ENCODE measurements at regions not wholly inside any gene's neighbourhood (a gene's known extent, or its start where the extent isn't known, plus 50 kb on each side); places are given as distances from the start of the nearest gene placed in this dataset.

DNA sequence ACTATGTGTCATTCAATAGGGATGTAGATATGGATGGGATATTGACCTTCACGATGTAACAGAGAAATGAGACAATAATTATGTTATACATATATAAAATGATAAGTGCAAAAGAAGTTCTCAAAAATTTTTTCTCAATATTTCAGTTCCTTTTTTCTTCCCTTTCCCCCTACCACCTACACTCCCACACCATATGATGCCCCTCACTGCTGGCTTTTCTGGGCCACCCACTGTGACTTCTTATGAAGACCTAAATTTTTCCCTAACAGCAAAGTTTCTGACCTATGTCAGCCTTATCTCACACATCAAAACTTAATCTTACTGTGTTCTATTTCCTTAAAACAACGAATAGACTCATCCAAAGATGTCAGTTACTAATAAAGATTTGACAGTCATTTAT lies 89.9 kb upstream of the MYLIP start:
- ChIA-PET CTCF (ENCODE audit: unreplicated experiment) (no interaction called here), POLR2A (no interaction called here)
- Histone ChIP-seq H3K27ac (ENCODE audit: low read depth, low read length, poor library complexity, severe bottlenecking) (no peak overlapping the region), H2AFZ (ENCODE audit: low read length) (no peak overlapping the region), H3K4me2 (ENCODE audit: low read length) (no peak overlapping the region), H3K9me3 (ENCODE audit: low read length) (no peaks in the 10 kb centered on the region), H3K79me2 (ENCODE audit: insufficient read depth, low read depth, low read length) (no peaks in the 10 kb centered on the region), H3K4me1 (ENCODE audit: insufficient read depth, low read length, poor library complexity, severe bottlenecking) (no peaks in the 10 kb centered on the region), H3K9me2 (ENCODE audit: insufficient read depth, low read length) (no peaks in the 10 kb centered on the region), H4K20me1 (ENCODE audit: insufficient read depth, low read length) (no peaks in the 10 kb centered on the region), H3K36me3 (ENCODE audit: insufficient read depth, low read length) (no peaks in the 10 kb centered on the region), H3K4me3 (ENCODE audit: low read depth, low read length, poor library complexity, severe bottlenecking) (no peak overlapping the region)
- intact Hi-C loops (cut with micrococcal nuclease; ENCODE audit: unreplicated experiment): no loop called here
- TF ChIP-seq EZH2phosphoT487 (IDR thresholded peaks at IDR 0.05; ENCODE audit: borderline replicate concordance, low read depth, low read length): no peak
- TF ChIP-seq, protein P1, sequence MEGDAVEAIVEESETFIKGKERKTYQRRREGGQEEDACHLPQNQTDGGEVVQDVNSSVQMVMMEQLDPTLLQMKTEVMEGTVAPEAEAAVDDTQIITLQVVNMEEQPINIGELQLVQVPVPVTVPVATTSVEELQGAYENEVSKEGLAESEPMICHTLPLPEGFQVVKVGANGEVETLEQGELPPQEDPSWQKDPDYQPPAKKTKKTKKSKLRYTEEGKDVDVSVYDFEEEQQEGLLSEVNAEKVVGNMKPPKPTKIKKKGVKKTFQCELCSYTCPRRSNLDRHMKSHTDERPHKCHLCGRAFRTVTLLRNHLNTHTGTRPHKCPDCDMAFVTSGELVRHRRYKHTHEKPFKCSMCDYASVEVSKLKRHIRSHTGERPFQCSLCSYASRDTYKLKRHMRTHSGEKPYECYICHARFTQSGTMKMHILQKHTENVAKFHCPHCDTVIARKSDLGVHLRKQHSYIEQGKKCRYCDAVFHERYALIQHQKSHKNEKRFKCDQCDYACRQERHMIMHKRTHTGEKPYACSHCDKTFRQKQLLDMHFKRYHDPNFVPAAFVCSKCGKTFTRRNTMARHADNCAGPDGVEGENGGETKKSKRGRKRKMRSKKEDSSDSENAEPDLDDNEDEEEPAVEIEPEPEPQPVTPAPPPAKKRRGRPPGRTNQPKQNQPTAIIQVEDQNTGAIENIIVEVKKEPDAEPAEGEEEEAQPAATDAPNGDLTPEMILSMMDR (conservative IDR thresholded peaks at IDR 0.05; ENCODE audit: low read length): no peak
- BruUV-seq (replicated peaks): no TSS peak
- DNase-seq (ENCODE audit: low spot score): no peak

DNA sequence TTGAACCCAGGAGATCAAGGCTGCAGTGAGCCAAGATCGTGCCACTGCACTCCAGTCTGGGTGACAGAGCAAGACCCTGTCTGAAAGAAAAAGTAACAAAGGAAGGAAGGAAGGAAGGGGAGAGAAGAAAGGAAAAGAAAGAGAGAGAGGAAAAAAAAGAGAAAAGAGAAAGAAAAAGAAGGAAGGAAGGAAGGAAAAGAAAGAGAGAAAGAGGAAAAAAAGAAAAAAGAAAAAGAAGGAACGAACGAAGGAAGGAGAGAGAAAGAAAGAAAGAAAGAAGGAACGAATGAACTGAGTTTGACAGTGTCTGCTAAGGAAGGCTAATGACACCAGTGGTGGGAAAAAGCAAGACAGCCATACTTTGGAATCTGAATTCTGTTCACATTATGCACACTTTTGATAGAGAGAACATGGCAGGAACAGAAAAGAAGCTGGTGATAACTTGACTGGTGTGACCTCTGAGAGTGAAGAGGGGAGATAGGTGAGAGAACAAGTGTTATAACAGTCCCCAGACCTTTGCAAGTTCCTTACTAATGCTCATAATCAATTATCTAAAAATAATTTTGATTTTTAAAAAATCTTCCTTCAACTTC lies 93.3 kb upstream of the MYLIP start:
- no TSS peak for BruUV-seq (replicated peaks)

DNA sequence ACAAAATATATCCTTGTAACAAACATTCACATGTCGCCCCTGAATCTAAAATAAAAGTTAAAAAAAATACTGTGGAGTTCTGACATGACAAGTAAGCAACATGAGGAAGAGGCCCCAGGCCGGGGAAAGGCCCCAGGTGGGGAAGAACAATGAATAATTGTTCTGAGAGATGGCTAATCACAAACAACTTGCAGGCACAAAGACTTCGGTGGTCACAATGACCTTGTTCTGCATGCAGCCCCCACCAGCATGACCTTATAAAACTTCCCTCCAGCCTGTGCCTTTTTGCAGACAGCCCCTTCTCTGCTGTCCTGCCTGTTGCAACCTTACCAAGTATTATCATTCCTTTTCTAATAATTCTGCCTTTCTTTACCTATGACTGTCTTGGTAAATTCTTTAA lies 95.7 kb upstream of the MYLIP start:
- Histone ChIP-seq H3K79me2 (ENCODE audit: insufficient read depth, low read depth, low read length) (no peaks in the 10 kb centered on the region), H3K27ac (ENCODE audit: low read depth, low read length, poor library complexity, severe bottlenecking) (no peak overlapping the region), H3K4me1 (ENCODE audit: insufficient read depth, low read length, poor library complexity, severe bottlenecking) (no peaks in the 10 kb centered on the region), H3K36me3 (ENCODE audit: insufficient read depth, low read length) (no peaks in the 10 kb centered on the region), H3K9me2 (ENCODE audit: insufficient read depth, low read length) (no peaks in the 10 kb centered on the region), H3K9me3 (ENCODE audit: low read length) (no peaks in the 10 kb centered on the region; the same call in 1 of the 2 replicates), H3K4me2 (ENCODE audit: low read length) (no peak overlapping the region), H2AFZ (ENCODE audit: low read length) (no peak overlapping the region), H3K4me3 (ENCODE audit: low read depth, low read length, poor library complexity, severe bottlenecking) (no peak overlapping the region), H4K20me1 (ENCODE audit: insufficient read depth, low read length) (no peaks in the 10 kb centered on the region)
- no peak for TF ChIP-seq EZH2phosphoT487 (IDR thresholded peaks at IDR 0.05; ENCODE audit: borderline replicate concordance, low read depth, low read length)
- intact Hi-C loops (cut with micrococcal nuclease; ENCODE audit: unreplicated experiment): no loop called here
- BruUV-seq (replicated peaks): no TSS peak
- CTCF ChIA-PET (ENCODE audit: unreplicated experiment): no interaction called here
- no peak for DNase-seq (ENCODE audit: low spot score)
- POLR2A ChIA-PET: no interaction called here

More for the DNA sequence above, 93.3 kb upstream of the MYLIP start:
- intact Hi-C loops (cut with micrococcal nuclease; ENCODE audit: unreplicated experiment): no loop called here
- Histone ChIP-seq H3K4me1 (ENCODE audit: insufficient read depth, low read length, poor library complexity, severe bottlenecking) (no peaks in the 10 kb centered on the region), H3K4me3 (ENCODE audit: low read depth, low read length, poor library complexity, severe bottlenecking) (no peak overlapping the region), H3K9me3 (ENCODE audit: low read length) (no peaks in the 10 kb centered on the region; the same call in 1 of the 2 replicates), H3K9me2 (ENCODE audit: insufficient read depth, low read length) (no peaks in the 10 kb centered on the region), H3K36me3 (ENCODE audit: insufficient read depth, low read length) (no peaks in the 10 kb centered on the region), H3K4me2 (ENCODE audit: low read length) (no peak overlapping the region), H4K20me1 (ENCODE audit: insufficient read depth, low read length) (no peaks in the 10 kb centered on the region), H3K27ac (ENCODE audit: low read depth, low read length, poor library complexity, severe bottlenecking) (no peak overlapping the region), H3K79me2 (ENCODE audit: insufficient read depth, low read depth, low read length) (no peaks in the 10 kb centered on the region), H2AFZ (ENCODE audit: low read length) (no peak overlapping the region)
- DNase-seq (ENCODE audit: low spot score): no peak
- CTCF ChIA-PET (ENCODE audit: unreplicated experiment): no interaction called here
- TF ChIP-seq, protein P1 (conservative IDR thresholded peaks at IDR 0.05; ENCODE audit: low read length): no peak
- TF ChIP-seq EZH2phosphoT487 (IDR thresholded peaks at IDR 0.05; ENCODE audit: borderline replicate concordance, low read depth, low read length): no peak
- POLR2A ChIA-PET: interaction anchor here (1.6 kb wide), 1 partner anchor 15 kb away, joined by 7 read pairs; no protein-coding TSS in a partner anchor

Measured in OCI-LY7 (cell line).